Body of pancreas (tissue), 4 donors: ENCODE measurements at regions not wholly inside any gene's neighbourhood (a gene's known extent, or its start where the extent isn't known, plus 50 kb on each side); places are given as distances from the start of the nearest gene placed in this dataset.
"Not testable (repeated sequence)": the region's sequence is repeated elsewhere in the genome, so short reads cannot be mapped to it uniquely, and the experiment has no call there.

Experiments used
- ATAC-seq: fragments of 150-250 bp; one replicate; pipeline ENCODE4 v1.9.1; 2016
- DNase-seq, 4 donors: peaks; one replicate each; pipeline ENCODE4 v3.0.0-alpha.2; 2019
- H3K27ac ChIP-seq, 4 donors: fragments of 200-600 bp; sonication (generic); 1 replicate in 3 of 4; 2 replicates in 1 of 4; pipeline versions ENCODE4 v1.5.1 to v1.6.1; 2016 to 2019; ENCODE audit warnings: mild to moderate bottlenecking in 1 of 4, mixed read lengths in 1 of 4, moderate library complexity in 1 of 4
- H3K27me3 ChIP-seq, 2 donors: fragments of 200-600 bp; sonication (generic); one replicate each; pipeline ENCODE4 v1.6.0; 2016; ENCODE audit warnings: mild to moderate bottlenecking in 1 of 2
- H3K36me3 ChIP-seq, 2 donors: fragments of 200-600 bp; sonication (generic); replicated peaks in 1 of 2; 2 replicates each; pipeline ENCODE4 v1.5.1; 2016; ENCODE audit warnings: low read depth in 2 of 2; ENCODE audit not compliant: insufficient read depth in 1 of 2
- H3K4me1 ChIP-seq: fragments of 200-600 bp; sonication (generic); one replicate; pipeline ENCODE4 v1.6.0; 2016
- H3K4me3 ChIP-seq, 2 donors: fragments of 200-600 bp; sonication (generic); 1 replicate in 1 of 2; 2 replicates in 1 of 2; pipeline ENCODE4 v1.5.1; 2016 to 2019
- H3K9me3 ChIP-seq, 3 donors: fragments of 200-600 bp; sonication (generic); 1 replicate in 2 of 3; 2 replicates in 1 of 3; pipeline ENCODE4 v1.5.1; 2016
- POLR2A ChIP-seq, 3 donors: fragments of 450-650 bp; IDR thresholded peaks; one replicate each; pipeline ENCODE4 v1.6.1; 2016; ENCODE audit warnings: antibody characterized with exemption in 3 of 3, mild to moderate bottlenecking in 2 of 3
- whole genome bisulfite sequencing, 2 donors: methylation state at CpG; one replicate each; pipeline ENCODE4 v1.1.5; 2017; 5-methylcytosine and 5-hydroxymethylcytosine counted together
- intact Hi-C: fragments of 100-400 bp; cut with DNase I; formaldehyde crosslinking; loops from one replicate; pipeline ENCODE4 v1.15.1; 2023
- TF ChIP-seq, protein P1 (sequence below), 7 experiments: fragments of 450-650 bp in 4 of 7; fragments of 200-600 bp in 3 of 7; sonication (generic) in 3 of 7; IDR thresholded peaks; one replicate each; pipeline ENCODE4 v1.5.1; 2016 to 2019; ENCODE audit warnings: antibody characterized with exemption in 7 of 7

GRCh38 chr6:104459543-104459942 lies 400.2 kb downstream of the HACE1 start:
- intact Hi-C loops: no loop called here
- TF ChIP-seq, protein P1, sequence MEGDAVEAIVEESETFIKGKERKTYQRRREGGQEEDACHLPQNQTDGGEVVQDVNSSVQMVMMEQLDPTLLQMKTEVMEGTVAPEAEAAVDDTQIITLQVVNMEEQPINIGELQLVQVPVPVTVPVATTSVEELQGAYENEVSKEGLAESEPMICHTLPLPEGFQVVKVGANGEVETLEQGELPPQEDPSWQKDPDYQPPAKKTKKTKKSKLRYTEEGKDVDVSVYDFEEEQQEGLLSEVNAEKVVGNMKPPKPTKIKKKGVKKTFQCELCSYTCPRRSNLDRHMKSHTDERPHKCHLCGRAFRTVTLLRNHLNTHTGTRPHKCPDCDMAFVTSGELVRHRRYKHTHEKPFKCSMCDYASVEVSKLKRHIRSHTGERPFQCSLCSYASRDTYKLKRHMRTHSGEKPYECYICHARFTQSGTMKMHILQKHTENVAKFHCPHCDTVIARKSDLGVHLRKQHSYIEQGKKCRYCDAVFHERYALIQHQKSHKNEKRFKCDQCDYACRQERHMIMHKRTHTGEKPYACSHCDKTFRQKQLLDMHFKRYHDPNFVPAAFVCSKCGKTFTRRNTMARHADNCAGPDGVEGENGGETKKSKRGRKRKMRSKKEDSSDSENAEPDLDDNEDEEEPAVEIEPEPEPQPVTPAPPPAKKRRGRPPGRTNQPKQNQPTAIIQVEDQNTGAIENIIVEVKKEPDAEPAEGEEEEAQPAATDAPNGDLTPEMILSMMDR (IDR thresholded peaks at IDR 0.05): no peak
- TF ChIP-seq POLR2A (IDR thresholded peaks at IDR 0.05): no peak
- Histone ChIP-seq H3K27me3 (no peaks in the 10 kb centered on the region), H3K27ac (no peak overlapping the region), H3K4me3 (no peak overlapping the region), H3K9me3 (no peaks in the 10 kb centered on the region), H3K36me3 (no peaks in the 10 kb centered on the region), H3K4me1 (no peaks in the 10 kb centered on the region)
- ATAC-seq (no peak), DNase-seq (no peak)
- WGBS, 2 donors: 70 to 88% methylated on average over 1 of the region's 1 CpG

GRCh38 chr6:104449918-104450317 lies 409.8 kb downstream of the HACE1 start:
- TF ChIP-seq, protein P1 (IDR thresholded peaks at IDR 0.05): no peak
- no peak for TF ChIP-seq POLR2A (IDR thresholded peaks at IDR 0.05)
- 12 to 18% methylated on average over 1 of the region's 1 CpG for WGBS, 2 donors
- Histone ChIP-seq H3K9me3 (no peaks in the 10 kb centered on the region), H3K4me3 (no peak overlapping the region), H3K4me1 (no peaks in the 10 kb centered on the region), H3K27ac (no peak overlapping the region), H3K36me3 (no peaks in the 10 kb centered on the region), H3K27me3 (no peaks in the 10 kb centered on the region)
- intact Hi-C loops: no loop called here
- DNase-seq (no peak), ATAC-seq (no peak)

DNA sequence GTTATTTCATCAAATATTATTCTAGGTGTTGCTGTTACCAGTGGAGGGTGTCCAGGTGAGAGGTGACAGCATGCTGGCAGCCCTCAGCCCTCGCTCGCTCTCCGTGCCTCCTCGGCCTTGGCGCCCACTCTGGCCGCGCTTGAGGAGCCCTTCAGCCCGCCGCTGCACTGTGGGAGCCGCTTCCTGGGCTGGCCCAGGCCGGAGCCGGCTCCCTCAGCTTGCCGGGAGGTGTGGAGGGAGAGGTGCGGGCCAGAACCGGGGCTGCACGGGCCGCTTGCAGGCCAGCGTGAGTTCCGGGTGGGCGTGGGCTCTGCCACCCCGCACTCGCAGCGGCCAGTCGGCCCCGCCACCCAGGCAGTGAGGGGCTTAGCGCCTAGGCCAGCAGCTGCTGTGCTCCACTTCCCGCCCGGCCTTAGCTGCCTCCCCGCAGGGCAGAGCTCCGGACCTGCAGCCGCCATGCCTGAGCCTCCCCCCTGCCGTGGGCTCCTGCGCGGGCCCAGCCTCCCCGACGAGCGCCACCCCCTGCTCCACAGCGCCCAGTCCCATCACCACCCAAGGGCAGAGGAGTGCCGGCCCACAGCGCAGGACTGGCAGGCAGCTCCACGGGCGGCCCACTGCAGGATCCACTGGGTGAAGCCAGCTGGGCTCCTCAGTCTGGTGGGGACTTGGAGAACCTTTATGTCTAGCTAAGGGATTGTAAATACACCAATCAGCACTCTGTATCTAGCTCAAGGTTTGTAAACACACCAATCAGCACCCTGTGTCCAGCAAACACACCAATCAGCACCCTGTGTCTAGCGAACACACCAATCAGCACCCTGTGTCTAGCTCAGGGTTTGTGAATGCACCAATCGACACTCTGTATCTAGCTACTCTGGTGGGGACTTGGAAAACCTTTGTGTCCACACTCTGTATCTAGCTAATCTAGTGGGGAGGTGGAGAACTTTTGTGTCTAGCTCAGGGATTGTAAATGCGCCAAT lies 413.3 kb downstream of the HACE1 start:
- ATAC-seq, H3K27ac ChIP-seq, DNase-seq, H3K9me3 ChIP-seq, H3K4me1 ChIP-seq, H3K27me3 ChIP-seq, intact Hi-C loops, H3K4me3 ChIP-seq, H3K36me3 ChIP-seq: not testable (repeated sequence)
- WGBS, 2 donors: 90% methylated on average over 26 to 43 of the region's 45 CpGs

DNA sequence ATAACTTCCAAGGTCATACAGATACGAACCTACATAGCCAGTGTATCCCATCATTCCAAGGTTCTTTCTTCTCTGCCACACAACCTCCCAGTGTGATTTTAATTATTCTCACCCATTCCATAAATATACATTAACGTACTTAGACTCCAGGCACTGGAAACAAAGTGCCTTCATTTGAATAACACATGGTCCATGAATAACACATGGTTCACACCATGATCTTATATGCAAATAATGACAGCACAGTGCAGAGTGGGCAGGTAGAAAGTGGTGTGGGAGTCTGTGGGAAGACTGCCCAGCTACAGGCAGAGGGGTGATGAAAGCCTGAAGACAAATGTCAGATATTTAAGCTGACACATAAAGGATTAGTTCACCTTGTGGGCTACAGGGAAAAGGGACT lies 425.2 kb downstream of the HACE1 start:
- 28 to 33% methylated on average over 2 of the region's 2 CpGs for WGBS, 2 donors
- DNase-seq: no peak
- Histone ChIP-seq H3K4me1 (no peaks in the 10 kb centered on the region), H3K27ac (no peak overlapping the region), H3K4me3 (no peak overlapping the region), H3K9me3 (no peaks in the 10 kb centered on the region), H3K27me3 (no peaks in the 10 kb centered on the region), H3K36me3 (no peaks in the 10 kb centered on the region)
- TF ChIP-seq, protein P1 (IDR thresholded peaks at IDR 0.05): no peak
- no peak for TF ChIP-seq POLR2A (IDR thresholded peaks at IDR 0.05)
- no peak for ATAC-seq
- intact Hi-C loops: no loop called here

DNA sequence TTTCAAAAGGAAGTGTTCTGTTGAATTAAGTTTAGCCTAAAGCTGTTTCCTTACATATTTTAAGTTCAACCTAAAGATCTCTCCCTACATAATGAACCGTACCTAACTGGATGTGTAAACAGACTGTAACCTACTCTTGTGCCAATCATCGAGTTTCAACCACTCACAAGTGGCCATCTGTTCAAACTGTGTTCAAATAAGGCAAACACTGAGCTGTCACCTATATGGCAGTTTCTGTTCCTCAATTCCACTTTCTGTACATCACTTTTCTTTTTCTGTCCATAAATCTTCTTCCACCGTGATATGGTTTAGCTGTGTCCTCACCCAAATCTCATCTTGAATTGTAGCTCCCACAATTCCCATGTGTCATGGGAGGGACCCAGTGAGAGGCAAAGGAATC lies 428.6 kb downstream of the HACE1 start:
- Histone ChIP-seq H3K36me3 (no peaks in the 10 kb centered on the region), H3K9me3 (no peaks in the 10 kb centered on the region), H3K27ac (no peak overlapping the region), H3K4me3 (no peak overlapping the region), H3K4me1 (no peaks in the 10 kb centered on the region), H3K27me3 (no peaks in the 10 kb centered on the region)
- TF ChIP-seq POLR2A (IDR thresholded peaks at IDR 0.05): no peak
- TF ChIP-seq, protein P1 (IDR thresholded peaks at IDR 0.05): no peak
- 69 to 81% methylated on average over 3 of the region's 3 CpGs for WGBS, 2 donors
- intact Hi-C loops: no loop called here
- no peak for DNase-seq
- ATAC-seq: no peak
